ENCODE measurements at regions not wholly inside any gene's neighbourhood (a gene's known extent, or its start where the extent isn't known, plus 50 kb on each side); places are given as distances from the start of the nearest gene placed in this dataset.

DNA sequence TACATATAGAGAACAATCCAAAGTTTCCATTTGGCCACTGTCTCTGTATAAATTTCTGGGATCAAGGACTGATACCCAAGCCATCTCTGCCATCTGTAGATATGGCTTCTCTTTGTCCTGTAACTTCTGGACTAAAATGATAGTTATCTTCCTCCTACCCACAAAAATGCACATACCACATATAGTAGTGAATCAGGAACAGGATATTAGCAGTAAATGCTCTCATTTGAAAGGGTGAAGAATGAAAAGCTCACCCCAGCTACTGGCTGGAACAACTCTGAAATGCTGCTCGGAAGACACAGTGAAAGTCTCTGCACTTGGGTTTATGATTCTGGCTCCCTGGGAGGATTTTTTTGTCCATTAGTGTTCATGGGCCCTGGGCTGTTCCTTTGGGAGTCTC is 856.4 kb upstream of the LRRC4C start:
- no peak for TF ChIP-seq POLR2A (IDR thresholded peaks at IDR 0.05)
- no peak for TF ChIP-seq CTCF (IDR thresholded peaks at IDR 0.05)
- no peak for TF ChIP-seq POLR2AphosphoS5 (IDR thresholded peaks at IDR 0.05)

Measured in suprapubic skin (tissue), 4 donors.